ENCODE measurements at regions not wholly inside any gene's neighbourhood (a gene's known extent, or its start where the extent isn't known, plus 50 kb on each side); places are given as distances from the start of the nearest gene placed in this dataset.

DNA sequence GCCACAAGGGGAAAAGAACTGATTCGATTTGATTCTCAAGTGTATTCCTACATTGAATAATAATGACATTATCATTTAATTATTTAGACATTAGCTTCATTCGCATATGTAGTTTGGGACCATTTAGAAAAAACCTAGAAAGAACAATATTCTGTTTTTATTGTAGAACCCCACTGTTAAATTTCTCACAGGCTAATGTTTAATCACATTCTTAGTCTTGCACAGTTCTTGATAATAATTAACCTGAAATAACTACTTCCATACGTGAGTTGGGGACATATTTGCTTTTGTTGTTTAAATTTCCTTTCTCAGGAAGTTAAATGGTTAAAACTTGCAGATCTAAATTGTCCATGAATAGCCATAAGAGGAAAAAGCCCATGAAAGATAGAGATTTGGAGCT, 275.2 kb downstream of the TFAP2B start:
- Histone ChIP-seq H3K36me3 (ENCODE audit: control insufficient read depth in 3 of 3, insufficient read depth in 3 of 3, low read length in 3 of 3) (no peaks in the 10 kb centered on the region), H3K27ac (ENCODE audit: low read depth, low read length) (no peak overlapping the region), H3K4me1 (ENCODE audit: control insufficient read depth in 3 of 3, insufficient read depth in 3 of 3, low read length in 3 of 3) (no peaks in the 10 kb centered on the region), H3K9ac (ENCODE audit: low read depth in 1 of 3, low read length in 3 of 3) (no peak overlapping the region), H3K9me3 (ENCODE audit: control insufficient read depth in 3 of 3, low read length in 3 of 3) (peaks cover 0 to 2% (median 0%) of the 10 kb centered on the region in 3 donors), H3K4me3 (ENCODE audit: low read length in 3 of 3) (no peak overlapping the region), H3K27me3 (ENCODE audit: control insufficient read depth in 3 of 3, insufficient read depth in 3 of 3, low read length in 3 of 3) (no peaks in the 10 kb centered on the region)

GRCh38 chr6:51094271-51094670, 275.6 kb downstream of the TFAP2B start:
- Histone ChIP-seq H3K9me3 (ENCODE audit: control insufficient read depth in 3 of 3, low read length in 3 of 3) (peaks cover 0 to 2% (median 0%) of the 10 kb centered on the region in 3 donors), H3K36me3 (ENCODE audit: control insufficient read depth in 3 of 3, insufficient read depth in 3 of 3, low read length in 3 of 3) (no peaks in the 10 kb centered on the region), H3K27me3 (ENCODE audit: control insufficient read depth in 3 of 3, insufficient read depth in 3 of 3, low read length in 3 of 3) (no peaks in the 10 kb centered on the region), H3K4me1 (ENCODE audit: control insufficient read depth in 3 of 3, insufficient read depth in 3 of 3, low read length in 3 of 3) (no peaks in the 10 kb centered on the region), H3K4me3 (ENCODE audit: low read length in 3 of 3) (no peak overlapping the region), H3K9ac (ENCODE audit: low read depth in 1 of 3, low read length in 3 of 3) (no peak overlapping the region), H3K27ac (ENCODE audit: low read depth, low read length) (no peak overlapping the region)

GRCh38 chr6:51098246-51098645, 279.6 kb downstream of the TFAP2B start:
- peaks cover 0 to 2% (median 0%) of the 10 kb centered on the region in 3 donors for H3K9me3 ChIP-seq (ENCODE audit: control insufficient read depth in 3 of 3, low read length in 3 of 3)
- H3K9ac ChIP-seq (ENCODE audit: low read depth in 1 of 3, low read length in 3 of 3) = no peak overlapping the region
- H3K4me1 ChIP-seq (ENCODE audit: control insufficient read depth in 3 of 3, insufficient read depth in 3 of 3, low read length in 3 of 3) = no peaks in the 10 kb centered on the region
- H3K27ac ChIP-seq (ENCODE audit: low read depth, low read length) = no peak overlapping the region
- H3K36me3 ChIP-seq (ENCODE audit: control insufficient read depth in 3 of 3, insufficient read depth in 3 of 3, low read length in 3 of 3) = no peaks in the 10 kb centered on the region
- H3K27me3 ChIP-seq (ENCODE audit: control insufficient read depth in 3 of 3, insufficient read depth in 3 of 3, low read length in 3 of 3) = no peaks in the 10 kb centered on the region
- H3K4me3 ChIP-seq (ENCODE audit: low read length in 3 of 3) = no peak overlapping the region

DNA sequence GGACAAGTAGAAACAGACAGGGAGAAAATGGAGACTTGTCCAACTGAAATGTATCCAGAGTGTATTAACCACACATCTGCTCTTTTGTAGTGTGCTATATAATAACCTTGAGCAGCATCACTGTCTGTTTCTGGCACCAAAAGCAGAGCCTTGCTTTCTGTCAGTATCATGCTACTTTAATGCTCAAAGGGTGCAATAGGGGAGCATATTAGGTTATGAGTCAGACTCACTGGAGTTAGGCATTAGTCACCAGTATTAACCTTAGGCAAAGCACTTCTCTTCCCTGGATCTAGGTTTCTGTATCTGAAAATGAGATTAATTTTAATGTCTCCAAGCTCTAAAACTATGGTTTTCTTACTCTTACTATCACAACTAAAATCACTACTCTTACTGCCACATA, 280.1 kb downstream of the TFAP2B start:
- peaks cover 0 to 2% (median 0%) of the 10 kb centered on the region in 3 donors for H3K9me3 ChIP-seq (ENCODE audit: control insufficient read depth in 3 of 3, low read length in 3 of 3)
- H3K9ac ChIP-seq (ENCODE audit: low read depth in 1 of 3, low read length in 3 of 3) = no peak overlapping the region
- H3K27ac ChIP-seq (ENCODE audit: low read depth, low read length) = no peak overlapping the region
- no peaks in the 10 kb centered on the region for H3K27me3 ChIP-seq (ENCODE audit: control insufficient read depth in 3 of 3, insufficient read depth in 3 of 3, low read length in 3 of 3)
- H3K4me3 ChIP-seq (ENCODE audit: low read length in 3 of 3) = no peak overlapping the region
- no peaks in the 10 kb centered on the region for H3K36me3 ChIP-seq (ENCODE audit: control insufficient read depth in 3 of 3, insufficient read depth in 3 of 3, low read length in 3 of 3)
- no peaks in the 10 kb centered on the region for H3K4me1 ChIP-seq (ENCODE audit: control insufficient read depth in 3 of 3, insufficient read depth in 3 of 3, low read length in 3 of 3)

- Histone ChIP-seq H3K4me1 (ENCODE audit: control insufficient read depth in 3 of 3, insufficient read depth in 3 of 3, low read length in 3 of 3) (no peaks in the 10 kb centered on the region), H3K9ac (ENCODE audit: low read depth in 1 of 3, low read length in 3 of 3) (no peak overlapping the region), H3K9me3 (ENCODE audit: control insufficient read depth in 3 of 3, low read length in 3 of 3) (peaks cover 0 to 2% (median 0%) of the 10 kb centered on the region in 3 donors), H3K27ac (ENCODE audit: low read depth, low read length) (no peak overlapping the region), H3K36me3 (ENCODE audit: control insufficient read depth in 3 of 3, insufficient read depth in 3 of 3, low read length in 3 of 3) (no peaks in the 10 kb centered on the region), H3K27me3 (ENCODE audit: control insufficient read depth in 3 of 3, insufficient read depth in 3 of 3, low read length in 3 of 3) (no peaks in the 10 kb centered on the region), H3K4me3 (ENCODE audit: low read length in 3 of 3) (no peak overlapping the region)
These were observed 280.5 kb downstream of the TFAP2B start for GRCh38 chr6:51099201-51099600.

- H3K4me1 ChIP-seq (ENCODE audit: control insufficient read depth in 3 of 3, insufficient read depth in 3 of 3, low read length in 3 of 3) = no peaks in the 10 kb centered on the region
- H3K36me3 ChIP-seq (ENCODE audit: control insufficient read depth in 3 of 3, insufficient read depth in 3 of 3, low read length in 3 of 3) = no peaks in the 10 kb centered on the region
- no peak overlapping the region for H3K9ac ChIP-seq (ENCODE audit: low read depth in 1 of 3, low read length in 3 of 3)
These were observed 286.7 kb downstream of the TFAP2B start for GRCh38 chr6:51105357-51105756.

DNA sequence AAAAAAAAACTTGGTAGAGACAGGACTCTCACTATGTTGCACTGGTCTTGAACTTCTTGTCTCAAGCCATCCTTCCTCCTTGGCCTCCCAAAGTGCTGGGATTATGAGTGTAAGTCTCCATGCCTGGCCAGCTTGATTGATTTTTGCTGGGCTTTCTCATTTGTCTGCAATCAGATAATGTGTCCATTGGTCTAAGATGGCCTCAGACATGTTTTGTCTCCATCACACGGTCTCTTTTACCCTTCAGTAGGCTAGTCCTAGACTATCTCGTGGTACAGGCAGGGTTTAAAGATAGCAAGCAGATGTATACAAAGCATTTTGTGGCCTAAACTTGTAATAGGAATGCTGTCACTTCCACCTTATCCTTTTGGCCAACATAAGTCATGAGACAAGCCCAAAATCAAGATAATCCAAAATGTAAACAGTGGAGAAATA, 289.1 kb downstream of the TFAP2B start:
- H3K27me3 ChIP-seq (ENCODE audit: control insufficient read depth in 3 of 3, insufficient read depth in 3 of 3, low read length in 3 of 3) = no peaks in the 10 kb centered on the region
- H3K36me3 ChIP-seq (ENCODE audit: control insufficient read depth in 3 of 3, insufficient read depth in 3 of 3, low read length in 3 of 3) = no peaks in the 10 kb centered on the region
- H3K27ac ChIP-seq (ENCODE audit: low read depth, low read length) = no peak overlapping the region
- H3K9ac ChIP-seq (ENCODE audit: low read depth in 1 of 3, low read length in 3 of 3) = no peak overlapping the region
- H3K9me3 ChIP-seq (ENCODE audit: control insufficient read depth in 3 of 3, low read length in 3 of 3) = no peaks in the 10 kb centered on the region
- H3K4me3 ChIP-seq (ENCODE audit: low read length in 3 of 3) = no peak overlapping the region
- H3K4me1 ChIP-seq (ENCODE audit: control insufficient read depth in 3 of 3, insufficient read depth in 3 of 3, low read length in 3 of 3) = no peaks in the 10 kb centered on the region

More at GRCh38 chr6:51105357-51105756, 286.7 kb downstream of the TFAP2B start:
- no peaks in the 10 kb centered on the region for H3K9me3 ChIP-seq (ENCODE audit: control insufficient read depth in 3 of 3, low read length in 3 of 3)
- no peaks in the 10 kb centered on the region for H3K27me3 ChIP-seq (ENCODE audit: control insufficient read depth in 3 of 3, insufficient read depth in 3 of 3, low read length in 3 of 3)
- H3K4me3 ChIP-seq (ENCODE audit: low read length in 3 of 3) = no peak overlapping the region
- H3K27ac ChIP-seq (ENCODE audit: low read depth, low read length) = no peak overlapping the region

GRCh38 chr6:51108563-51109234, 290.0 kb downstream of the TFAP2B start:
- Histone ChIP-seq H3K9ac (ENCODE audit: low read depth in 1 of 3, low read length in 3 of 3) (no peak overlapping the region), H3K4me1 (ENCODE audit: control insufficient read depth in 3 of 3, insufficient read depth in 3 of 3, low read length in 3 of 3) (no peaks in the 10 kb centered on the region), H3K27me3 (ENCODE audit: control insufficient read depth in 3 of 3, insufficient read depth in 3 of 3, low read length in 3 of 3) (no peaks in the 10 kb centered on the region), H3K9me3 (ENCODE audit: control insufficient read depth in 3 of 3, low read length in 3 of 3) (no peaks in the 10 kb centered on the region), H3K4me3 (ENCODE audit: low read length in 3 of 3) (no peak overlapping the region), H3K27ac (ENCODE audit: low read depth, low read length) (no peak overlapping the region), H3K36me3 (ENCODE audit: control insufficient read depth in 3 of 3, insufficient read depth in 3 of 3, low read length in 3 of 3) (no peaks in the 10 kb centered on the region)

DNA sequence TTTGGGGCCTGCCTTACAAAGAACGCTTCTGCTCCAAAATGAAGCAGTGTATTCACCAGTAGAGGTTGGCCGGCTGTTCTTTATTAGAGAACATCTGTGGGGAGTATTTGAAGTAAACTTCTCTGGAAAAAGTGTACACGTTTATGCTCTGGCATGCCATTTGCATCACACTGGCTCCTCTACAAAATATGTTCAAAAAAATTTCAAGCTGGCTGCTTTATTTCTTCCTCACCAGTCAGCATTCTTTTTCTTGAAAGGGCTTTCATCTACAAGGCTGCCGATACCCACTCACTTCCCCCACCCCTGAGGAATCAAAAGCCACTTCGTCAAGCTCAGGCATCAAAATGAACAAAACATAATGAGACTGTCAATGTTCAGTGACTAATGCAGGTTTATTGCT, 294.1 kb downstream of the TFAP2B start:
- Histone ChIP-seq H3K4me1 (ENCODE audit: control insufficient read depth in 3 of 3, insufficient read depth in 3 of 3, low read length in 3 of 3) (no peaks in the 10 kb centered on the region), H3K27ac (ENCODE audit: low read depth, low read length) (no peak overlapping the region), H3K9me3 (ENCODE audit: control insufficient read depth in 3 of 3, low read length in 3 of 3) (no peaks in the 10 kb centered on the region), H3K36me3 (ENCODE audit: control insufficient read depth in 3 of 3, insufficient read depth in 3 of 3, low read length in 3 of 3) (no peaks in the 10 kb centered on the region), H3K27me3 (ENCODE audit: control insufficient read depth in 3 of 3, insufficient read depth in 3 of 3, low read length in 3 of 3) (no peaks in the 10 kb centered on the region), H3K4me3 (ENCODE audit: low read length in 3 of 3) (no peak overlapping the region), H3K9ac (ENCODE audit: low read depth in 1 of 3, low read length in 3 of 3) (no peak overlapping the region)

DNA sequence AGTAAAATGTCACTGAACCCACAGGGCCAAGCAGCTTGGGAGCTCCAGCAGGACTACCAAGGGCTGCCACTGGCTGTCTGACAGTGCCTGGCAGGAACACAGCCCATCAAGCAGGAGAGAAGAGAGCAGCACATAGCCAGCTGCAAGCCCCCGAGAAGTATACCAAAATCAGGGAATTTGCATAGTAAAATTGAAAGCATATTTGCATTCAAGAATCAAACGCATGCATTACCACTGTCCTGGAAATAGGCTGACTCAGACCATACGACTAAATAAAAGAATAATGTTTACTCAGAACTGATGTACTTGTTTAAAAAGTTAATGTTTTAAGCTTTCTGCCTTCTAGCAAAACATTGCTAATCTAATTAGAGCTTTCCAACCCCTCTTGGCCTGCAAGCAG, 298.1 kb downstream of the TFAP2B start:
- Histone ChIP-seq H3K36me3 (ENCODE audit: control insufficient read depth in 3 of 3, insufficient read depth in 3 of 3, low read length in 3 of 3) (no peaks in the 10 kb centered on the region), H3K27me3 (ENCODE audit: control insufficient read depth in 3 of 3, insufficient read depth in 3 of 3, low read length in 3 of 3) (no peaks in the 10 kb centered on the region), H3K9me3 (ENCODE audit: control insufficient read depth in 3 of 3, low read length in 3 of 3) (no peaks in the 10 kb centered on the region), H3K4me3 (ENCODE audit: low read length in 3 of 3) (no peak overlapping the region), H3K4me1 (ENCODE audit: control insufficient read depth in 3 of 3, insufficient read depth in 3 of 3, low read length in 3 of 3) (no peaks in the 10 kb centered on the region), H3K27ac (ENCODE audit: low read depth, low read length) (no peak overlapping the region), H3K9ac (ENCODE audit: low read depth in 1 of 3, low read length in 3 of 3) (no peak overlapping the region)

Measured in skeletal muscle tissue (tissue), 3 donors.